ENCODE measurements at regions not wholly inside any gene's neighbourhood (a gene's known extent, or its start where the extent isn't known, plus 50 kb on each side); places are given as distances from the start of the nearest gene placed in this dataset.
"Not testable (repeated sequence)": the region's sequence is repeated elsewhere in the genome, so short reads cannot be mapped to it uniquely, and the experiment has no call there.

DNA sequence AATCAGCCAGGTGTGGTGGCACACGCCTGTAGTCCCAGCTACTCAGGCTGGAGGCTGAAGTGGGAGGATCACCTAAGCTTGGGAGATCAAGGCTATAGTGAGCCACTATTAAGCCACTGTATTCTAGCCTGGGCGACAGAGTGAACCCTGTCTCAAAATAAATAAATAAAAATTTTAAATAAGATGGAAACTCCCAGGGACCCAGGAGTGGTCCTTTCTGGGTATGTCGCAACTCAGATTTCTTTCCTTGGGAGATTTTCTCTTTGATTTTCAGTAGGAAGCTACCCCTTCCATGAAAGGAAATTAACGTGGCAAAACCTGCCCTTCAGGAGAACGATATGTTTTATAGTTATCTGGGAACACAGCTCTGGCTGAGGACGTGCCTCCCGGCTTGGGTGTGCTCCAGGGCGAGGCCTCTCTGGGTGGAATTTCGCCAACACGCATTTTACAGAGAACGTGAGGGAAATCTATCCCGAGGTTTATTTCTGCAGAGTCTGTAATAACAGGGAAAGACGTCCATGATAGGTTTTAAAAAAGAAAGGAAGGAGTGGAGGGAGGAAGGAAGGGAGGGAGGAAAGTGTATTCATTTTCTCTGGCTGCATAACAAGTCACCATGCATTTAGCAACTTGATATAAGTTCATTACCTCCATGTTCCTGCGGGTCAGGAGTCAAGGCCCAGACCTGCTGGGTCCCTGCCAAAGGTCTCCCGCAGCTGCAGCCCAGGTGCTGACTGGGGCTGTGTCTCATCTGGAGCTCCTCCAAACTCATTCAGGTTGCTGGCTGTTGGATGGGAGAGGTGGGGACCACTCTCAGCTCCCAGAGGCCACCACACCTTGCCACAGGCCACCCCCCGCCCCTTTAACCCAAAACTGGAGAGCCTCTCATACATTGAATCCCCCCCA, 80.6 kb upstream of the GSC start:
- ATAC-seq (no peak), DNase-seq (ENCODE audit: low spot score) (no peak)

- ATAC-seq: no peak
- no peak for DNase-seq (ENCODE audit: low spot score)
Measured at GRCh38 chr14:94844593-94845152, 74.8 kb upstream of the GSC start.

- ATAC-seq: no peak
- no peak for DNase-seq (ENCODE audit: low spot score)
Measured at GRCh38 chr14:94840467-94840866, 70.6 kb upstream of the GSC start.

DNA sequence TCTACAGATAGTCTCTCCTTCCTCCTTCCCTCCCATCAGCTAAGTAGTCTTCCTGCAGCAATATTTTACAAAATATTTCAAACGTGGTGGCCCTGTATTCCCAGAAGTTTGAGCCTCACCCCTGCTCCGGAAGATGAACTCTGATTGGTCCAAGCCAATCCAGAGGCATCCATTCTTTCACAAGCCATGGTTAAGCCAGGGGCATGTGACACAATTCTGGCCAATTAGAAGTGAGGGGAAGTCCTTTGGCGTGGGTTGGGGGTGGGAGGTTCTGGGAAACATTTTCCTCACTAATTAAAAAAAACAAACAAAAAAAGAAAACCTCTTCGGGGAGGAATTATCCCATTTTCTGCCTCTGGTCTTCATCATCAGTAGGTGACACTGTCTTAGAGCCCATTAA, 69.4 kb upstream of the GSC start:
- ATAC-seq (no peak), DNase-seq (ENCODE audit: low spot score) (no peak)

DNA sequence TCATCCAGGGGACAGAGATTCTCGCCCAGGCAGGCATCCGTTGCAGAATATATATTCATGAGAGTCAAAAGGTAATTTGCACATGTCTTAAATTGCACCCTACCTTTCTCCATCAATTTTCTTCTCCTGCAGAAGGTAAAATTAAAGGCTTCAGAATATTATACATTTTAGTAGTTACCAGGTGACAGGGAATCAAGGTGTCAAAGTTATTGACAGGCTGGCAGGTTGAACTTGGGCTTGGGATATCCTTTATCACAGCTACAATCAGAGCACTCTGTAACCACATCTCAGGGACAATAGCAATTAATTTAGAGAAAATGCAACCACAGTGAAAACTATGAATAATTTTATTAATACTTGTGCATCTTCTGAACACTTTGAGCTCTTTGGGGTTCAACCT, 66.9 kb upstream of the GSC start:
- ATAC-seq (no peak), DNase-seq (ENCODE audit: low spot score) (no peak)

GRCh38 chr14:94833633-94834032, 63.7 kb upstream of the GSC start:
- DNase-seq (ENCODE audit: low spot score) (no peak), ATAC-seq (no peak)

DNA sequence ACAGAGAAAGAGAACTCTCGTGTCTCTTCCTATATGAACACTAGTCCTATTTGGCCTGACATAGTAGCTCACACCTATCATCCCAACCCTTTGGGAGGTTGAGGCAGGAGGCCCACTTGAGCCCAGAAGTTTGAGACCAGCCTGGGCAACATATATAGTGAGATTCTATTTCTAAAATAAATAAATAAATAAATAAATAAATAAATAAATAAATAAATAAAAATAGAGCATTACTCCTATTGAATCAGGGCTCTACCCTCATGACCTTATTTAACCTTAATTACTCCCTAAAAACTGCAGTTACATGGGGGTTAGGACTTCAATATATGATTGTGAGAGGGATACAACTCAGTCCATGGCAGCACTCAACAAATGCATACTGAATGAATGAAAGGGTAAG, 61.2 kb upstream of the GSC start:
- ATAC-seq: no peak
- no peak for DNase-seq (ENCODE audit: low spot score)

DNA sequence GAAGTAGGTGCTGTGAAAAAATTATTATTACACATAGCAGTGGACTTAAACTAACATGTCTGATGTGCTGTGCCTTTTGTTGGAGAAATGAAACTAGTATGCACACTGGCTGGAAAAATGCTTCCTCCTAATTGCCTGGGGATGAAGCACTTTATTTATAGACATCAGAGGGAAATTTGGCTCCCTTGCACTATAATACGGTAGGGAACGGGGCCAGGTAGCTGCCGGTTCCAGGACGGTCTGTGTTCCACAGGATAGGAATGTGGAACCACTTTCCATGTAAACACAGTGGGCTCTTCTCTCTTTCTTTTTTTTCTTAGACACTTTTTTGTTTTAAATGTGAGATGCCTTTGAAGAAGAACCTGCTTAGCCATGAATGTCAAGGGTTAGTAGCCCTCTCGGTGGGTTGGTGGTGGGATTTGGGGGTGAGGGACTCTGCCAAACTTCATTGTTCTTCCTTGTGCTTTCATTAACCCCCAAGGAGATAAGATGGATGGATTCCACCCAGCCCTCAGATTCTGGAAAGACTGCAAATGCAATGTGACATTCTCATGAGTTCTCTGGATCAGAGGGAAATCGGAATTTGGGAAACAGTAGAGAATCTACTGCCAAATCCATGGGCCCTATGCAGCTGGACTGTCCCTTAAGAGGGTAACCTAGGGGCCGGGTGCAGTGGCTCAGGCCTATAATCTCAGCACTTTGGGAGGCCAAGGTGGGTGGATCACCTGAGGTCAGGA, 58.0 kb upstream of the GSC start:
- DNase-seq (ENCODE audit: low spot score): no peak
- ATAC-seq: no peak

DNA sequence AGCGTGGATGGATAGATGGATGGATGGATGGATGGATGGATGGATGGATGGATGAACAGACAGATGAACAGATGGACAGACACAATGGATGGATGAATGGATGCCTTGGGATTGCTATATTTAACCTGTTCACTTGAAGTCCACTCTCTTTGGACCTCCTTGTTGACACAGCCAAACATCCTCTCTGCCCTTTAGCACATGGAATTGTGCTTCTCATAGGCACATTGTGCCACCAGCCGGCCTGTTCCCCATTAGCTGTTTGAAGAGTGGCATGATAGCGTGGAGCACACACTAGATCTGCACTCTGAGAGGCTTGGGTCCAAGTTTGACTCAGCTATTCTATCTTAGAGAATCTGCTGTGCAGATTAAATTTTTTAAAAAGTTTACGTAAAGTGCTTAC, 56.9 kb upstream of the GSC start:
- ATAC-seq (no peak), DNase-seq (ENCODE audit: low spot score) (no peak)

DNA sequence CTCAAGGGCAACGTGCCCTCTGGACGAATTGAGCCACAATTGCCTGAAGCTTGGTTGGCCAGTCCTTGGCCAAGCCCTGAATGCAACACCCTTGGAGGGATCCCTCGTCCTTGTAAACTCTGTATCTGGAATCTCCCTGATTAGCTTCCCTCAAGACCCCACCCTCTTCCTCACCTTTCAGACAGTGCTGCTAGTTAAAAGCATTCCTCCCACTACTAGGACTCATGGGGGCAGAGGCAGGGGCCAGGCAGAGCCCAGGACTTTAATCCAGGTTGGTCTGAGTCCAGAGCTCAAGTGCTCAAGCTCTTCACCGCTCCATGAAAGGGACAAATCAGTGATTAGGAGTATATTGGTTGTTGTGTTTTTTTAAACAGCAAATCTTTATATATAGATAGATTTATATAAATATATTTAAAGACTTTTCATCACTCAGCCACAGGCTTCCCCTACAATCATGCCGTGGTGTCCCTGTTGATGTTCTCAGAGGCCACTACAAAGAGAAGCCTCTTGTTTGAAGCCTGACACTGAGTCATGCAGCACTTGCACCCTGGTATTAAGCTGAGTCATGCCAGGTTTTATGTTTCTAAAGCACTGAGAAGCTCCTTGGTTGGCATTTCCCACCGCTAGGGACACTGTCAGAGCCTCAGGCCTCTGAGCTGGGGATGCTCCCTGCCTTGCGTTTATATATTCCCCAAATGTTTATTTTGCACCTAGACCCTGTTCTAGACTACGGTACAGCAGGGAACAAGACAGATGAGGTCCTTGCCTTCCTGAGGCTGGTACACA, 53.8 kb upstream of the GSC start:
- DNase-seq (ENCODE audit: low spot score) (no peak), ATAC-seq (no peak)

- no peak for DNase-seq (ENCODE audit: low spot score)
- ATAC-seq: no peak
Measured at GRCh38 chr14:94821705-94822104, 51.8 kb upstream of the GSC start.

DNA sequence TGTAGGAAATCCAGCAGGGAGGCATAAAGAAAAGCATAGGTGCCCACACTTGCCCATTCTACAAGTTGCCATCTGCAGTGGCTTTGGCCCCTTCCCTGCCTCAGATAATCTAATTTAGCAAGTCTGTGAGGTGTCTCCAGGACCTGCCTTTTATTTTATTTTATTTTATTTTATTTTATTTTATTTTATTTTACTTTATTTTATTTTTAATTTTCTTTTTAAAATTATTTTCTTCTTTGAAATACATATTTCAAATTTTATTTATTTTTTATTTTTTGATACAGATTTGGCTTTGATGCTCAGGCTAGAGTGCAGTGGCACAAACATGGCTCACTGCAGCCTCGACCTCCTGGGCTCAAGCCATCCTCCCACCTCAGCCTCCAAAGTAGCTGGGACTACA, 51.0 kb upstream of the GSC start:
- not testable (repeated sequence) for DNase-seq (ENCODE audit: low spot score); ATAC-seq
